Umbilical cord (tissue), 1 donor: ENCODE measurements at regions not wholly inside any gene's neighbourhood (a gene's known extent, or its start where the extent isn't known, plus 50 kb on each side); places are given as distances from the start of the nearest gene placed in this dataset.
A peak's percentile ranks its signal among the peaks of the same experiment; 100 is the strongest.

Experiments used
- DNase-seq: peaks from one replicate; pipeline ENCODE4 v3.0.0-alpha.2; 2015; ENCODE audit warnings: low spot score

DNA sequence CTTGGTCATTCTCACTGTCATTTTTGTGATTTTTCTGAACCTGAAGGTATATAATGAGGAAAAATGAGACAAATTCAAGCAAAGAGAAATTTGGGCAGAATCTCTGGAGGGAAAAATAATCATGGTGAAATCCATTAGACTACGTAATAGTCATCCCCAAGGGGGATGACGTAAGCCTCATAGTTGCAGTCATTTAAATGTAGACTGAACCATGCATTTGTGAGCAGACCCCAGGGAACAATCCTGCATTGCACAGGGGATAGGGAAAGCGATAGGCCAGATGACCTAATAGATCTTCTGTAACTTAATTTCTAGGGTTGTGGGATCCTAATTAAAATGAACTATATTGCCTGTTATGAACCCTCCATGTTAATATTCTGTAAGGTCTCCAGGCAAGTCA lies 167.4 kb upstream of the C1orf21 start:
- DNase-seq = no peak

DNA sequence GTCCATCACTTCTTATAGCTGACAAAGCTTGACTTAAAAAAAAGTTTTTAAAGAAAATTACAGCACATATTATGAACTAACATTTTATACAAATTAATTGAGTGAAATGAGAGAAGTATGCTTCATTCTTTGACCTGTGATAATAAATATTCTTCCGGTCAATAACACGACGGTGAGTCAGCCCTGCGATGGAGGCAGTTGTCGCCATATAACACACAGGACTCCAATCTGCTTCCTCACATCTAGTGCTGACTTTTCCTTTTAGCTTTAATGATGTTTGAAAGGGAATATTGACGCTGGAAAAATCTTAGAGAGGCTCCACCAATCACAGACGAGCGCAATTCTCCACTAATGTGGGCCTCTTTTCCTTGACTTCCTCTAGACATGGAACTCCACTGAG lies 166.9 kb upstream of the C1orf21 start:
- no peak for DNase-seq

DNA sequence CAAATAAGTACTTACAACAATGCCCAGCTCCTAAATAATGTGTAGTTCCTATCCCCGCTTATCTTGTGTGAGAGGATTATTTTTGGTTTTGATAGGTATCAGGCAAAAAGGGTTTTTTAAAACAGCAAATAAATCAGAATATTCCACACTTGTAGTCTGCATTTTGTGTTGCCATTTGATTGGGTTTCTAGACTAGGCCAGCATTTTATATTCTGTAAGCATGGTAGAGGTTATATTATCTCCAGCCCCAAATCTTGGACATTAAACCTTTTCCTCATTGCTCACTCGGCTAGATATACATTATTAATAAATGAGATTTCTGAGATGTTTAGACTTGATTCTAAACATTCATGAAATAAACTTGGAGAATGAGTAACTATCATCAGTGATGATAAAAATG lies 165.7 kb upstream of the C1orf21 start:
- no peak for DNase-seq

DNA sequence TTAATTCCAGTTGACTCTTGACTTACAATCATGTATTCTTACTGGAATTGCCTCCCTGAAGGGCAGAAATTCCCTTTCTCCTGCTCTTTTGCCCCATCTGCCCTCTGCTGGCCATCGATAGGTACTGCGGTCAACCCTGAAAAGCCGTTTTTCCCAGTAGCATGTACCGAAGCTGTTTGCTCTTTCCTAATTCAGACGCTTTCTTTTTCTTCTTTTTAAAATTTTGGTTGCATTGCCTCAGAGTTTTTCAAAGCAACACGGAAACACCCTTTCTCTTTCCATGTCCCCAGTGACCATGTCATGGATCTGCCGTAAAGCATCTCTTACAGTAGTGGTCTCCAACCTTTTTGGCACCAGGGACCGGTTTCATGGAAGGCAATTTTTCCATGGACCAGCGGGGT lies 164.2 kb upstream of the C1orf21 start:
- peak; percentile 26 for DNase-seq

DNA sequence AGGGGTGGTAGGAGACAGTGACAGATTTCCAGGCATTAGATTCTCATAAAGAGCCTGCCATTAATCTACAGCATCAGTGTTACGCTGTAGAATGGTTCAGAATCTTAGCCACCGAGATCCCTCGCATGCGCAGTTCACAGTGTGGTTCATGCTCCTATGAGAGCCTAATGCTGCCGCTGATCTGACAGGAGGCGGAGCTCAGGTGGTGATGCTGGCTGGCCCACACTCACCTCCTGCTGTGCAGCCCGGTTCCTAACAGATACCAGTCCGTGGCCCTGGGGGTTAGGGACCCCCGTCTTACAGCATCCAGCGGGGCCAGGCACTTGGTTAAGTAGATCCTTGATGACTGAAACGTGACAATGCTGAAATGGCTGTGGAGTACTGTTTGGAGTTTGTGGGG lies 163.6 kb upstream of the C1orf21 start:
- no peak for DNase-seq

DNA sequence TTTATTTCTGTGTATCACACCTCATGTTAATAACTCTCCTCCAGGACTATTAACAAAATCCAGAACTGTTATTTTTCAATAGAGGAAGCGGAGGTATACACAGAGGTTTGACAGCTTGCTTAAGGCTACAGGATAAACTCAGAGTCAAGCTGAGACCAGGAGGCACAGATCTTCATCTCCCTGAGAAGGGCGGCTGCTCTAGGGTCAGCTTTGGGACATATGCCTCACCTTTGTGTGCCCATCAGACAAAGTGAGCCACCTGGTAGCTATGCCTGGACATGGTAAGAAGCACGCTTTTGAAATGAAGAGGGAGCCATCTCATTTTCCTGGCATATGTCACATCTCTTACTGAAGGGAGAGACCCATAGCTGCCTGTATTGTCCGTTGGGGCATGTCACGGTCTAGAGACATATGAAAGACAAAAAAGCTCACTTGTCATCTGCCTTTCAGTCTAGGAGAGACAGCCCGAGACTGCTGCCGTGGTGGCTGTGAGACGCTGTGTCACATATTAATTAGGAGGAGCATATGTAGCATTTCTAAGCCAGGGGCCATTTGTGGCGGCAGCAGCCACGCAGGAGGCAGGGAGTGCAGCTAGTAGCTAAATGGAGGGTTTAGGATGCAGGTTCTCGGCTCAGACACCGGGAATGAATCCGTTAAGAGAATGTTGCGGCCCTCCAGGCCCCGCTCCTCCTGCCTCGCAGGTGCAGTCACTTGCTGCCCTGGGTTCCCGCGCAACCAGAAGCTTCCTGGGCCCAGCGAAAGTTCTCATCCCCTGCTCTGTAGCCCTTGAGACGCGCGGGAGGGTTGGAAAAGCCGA lies 161.3 kb upstream of the C1orf21 start:
- no peak for DNase-seq

DNA sequence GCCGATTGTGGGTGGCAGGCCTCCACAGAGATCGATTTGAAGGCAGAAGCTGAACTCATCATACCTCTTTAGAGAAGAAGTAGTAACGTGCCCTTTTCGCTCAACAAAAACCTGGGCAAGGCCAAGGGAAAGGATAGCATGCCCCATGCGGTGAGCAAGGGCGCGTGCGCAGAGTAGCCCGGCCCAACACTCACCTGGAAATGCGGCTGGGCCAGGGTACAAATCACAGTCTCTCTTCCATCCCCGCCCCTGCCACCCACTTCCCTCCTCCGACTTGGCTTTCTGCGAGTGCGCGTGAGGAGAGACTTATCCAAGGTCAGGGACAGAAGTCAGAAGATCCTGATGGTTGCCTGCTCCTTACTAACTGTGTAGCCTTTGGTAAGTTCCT lies 160.7 kb upstream of the C1orf21 start:
- no peak for DNase-seq

DNA sequence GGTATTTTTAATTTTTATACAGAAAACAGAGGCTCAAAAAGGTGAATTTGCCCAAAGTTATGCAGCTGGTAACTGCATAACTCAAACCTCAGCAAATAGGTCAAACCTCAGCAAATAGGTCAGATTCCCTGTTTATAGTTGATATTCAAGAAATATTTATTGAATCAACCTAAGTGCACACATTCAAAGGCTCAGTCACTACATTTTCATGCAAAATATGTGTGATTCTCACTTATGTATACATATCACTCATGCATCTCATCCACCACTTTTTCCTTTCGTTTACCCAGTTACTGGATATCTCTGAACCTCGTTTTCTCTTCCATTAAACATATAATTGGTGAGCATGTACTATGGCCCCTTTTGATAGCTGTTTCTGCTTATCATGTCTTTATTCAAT lies 158.3 kb upstream of the C1orf21 start:
- no peak for DNase-seq

DNA sequence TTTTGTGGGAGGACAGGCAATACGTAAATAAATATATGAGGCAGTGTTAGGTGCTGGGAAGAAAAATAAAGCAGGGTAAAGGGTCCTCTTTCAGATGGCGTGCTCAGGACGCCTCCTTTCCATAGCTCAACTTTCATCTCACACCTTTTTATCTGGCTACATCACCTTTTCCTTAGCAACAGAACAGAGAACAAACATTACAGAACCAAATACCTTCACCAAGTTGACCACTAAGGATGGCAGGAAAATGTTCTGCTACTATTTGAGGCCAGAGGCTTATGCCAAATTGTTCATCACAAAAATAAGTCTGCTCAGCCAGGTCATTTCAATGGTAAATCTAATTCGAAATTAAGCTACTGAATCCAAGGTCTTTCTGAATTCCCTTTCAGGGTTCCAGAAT lies 149.2 kb upstream of the C1orf21 start:
- DNase-seq = no peak

DNA sequence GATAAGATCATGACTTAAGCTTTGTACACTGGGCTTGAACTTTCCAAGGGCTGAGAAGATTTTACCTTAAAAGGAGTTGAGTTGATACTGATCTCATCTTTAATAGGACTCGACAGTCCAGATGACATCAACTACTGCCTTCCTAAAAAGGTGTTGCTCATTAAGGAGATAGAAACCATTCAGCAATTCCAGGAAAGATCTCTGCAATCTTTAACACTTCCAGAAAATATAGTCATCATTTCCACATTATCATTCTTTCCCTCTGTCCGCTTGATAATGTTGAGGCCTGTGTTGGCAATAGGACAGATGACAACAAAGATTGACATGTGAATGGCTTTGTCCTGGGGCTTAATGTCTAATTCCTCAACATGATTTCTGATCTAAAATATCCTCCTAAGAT lies 145.4 kb upstream of the C1orf21 start:
- DNase-seq = no peak

DNA sequence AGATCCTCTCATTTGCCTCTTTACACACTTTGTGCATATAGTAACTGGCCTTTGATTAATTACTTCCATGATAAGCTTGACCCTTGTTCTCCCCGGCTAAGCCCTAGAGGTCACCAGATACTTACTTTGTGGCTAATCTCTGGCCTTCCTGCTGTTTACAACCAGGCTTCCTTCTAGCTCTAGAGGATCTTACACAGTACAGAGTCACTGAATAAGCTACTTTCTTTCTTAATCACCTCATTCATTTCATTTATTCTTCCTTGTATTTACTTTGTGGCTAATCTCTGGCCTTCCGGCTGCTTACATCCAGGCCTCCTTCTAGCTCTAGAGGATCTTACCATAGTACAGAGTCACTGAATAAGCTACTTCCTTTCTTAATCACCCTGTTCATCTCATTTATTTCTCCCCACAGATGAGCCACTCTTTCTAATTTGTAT lies 144.3 kb upstream of the C1orf21 start:
- DNase-seq = peak; percentile 41

DNA sequence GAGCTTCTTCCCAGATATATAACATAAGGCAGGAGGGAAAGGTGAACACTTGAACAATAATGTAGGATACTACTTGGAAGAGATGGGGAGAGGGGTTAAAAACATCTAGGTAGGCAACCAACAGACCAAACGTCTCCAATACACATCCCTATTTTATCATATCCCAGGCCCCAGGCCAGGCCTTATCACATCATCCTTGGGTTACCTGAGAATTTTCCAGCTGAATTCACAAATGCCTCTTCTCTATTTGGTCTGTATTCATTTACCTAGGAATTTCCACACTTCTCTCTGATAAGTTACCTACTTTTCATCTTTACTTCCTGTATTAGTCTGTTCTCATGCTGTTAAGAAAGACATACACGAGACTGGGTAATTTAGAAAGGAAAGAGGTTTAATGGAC lies 141.9 kb upstream of the C1orf21 start:
- no peak for DNase-seq

DNA sequence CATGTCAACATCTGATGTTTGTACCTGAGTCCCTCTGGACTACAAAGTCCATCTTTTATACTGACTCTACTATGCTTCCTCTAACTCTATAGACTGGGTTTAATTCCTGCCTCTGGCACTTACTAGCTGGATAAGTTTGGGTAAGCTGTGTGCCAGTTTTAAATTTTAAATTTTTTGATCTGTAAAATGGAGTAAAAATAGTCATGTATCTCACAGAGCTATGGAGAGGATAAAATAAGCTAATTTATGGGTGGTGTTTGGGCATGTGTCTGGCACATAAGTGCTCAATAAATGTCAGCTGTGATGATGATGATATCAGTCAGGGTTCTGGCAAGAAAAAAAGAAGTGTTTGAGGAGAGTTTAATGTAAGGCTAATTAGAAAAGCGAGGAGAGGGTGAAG lies 139.2 kb upstream of the C1orf21 start:
- DNase-seq = no peak

DNA sequence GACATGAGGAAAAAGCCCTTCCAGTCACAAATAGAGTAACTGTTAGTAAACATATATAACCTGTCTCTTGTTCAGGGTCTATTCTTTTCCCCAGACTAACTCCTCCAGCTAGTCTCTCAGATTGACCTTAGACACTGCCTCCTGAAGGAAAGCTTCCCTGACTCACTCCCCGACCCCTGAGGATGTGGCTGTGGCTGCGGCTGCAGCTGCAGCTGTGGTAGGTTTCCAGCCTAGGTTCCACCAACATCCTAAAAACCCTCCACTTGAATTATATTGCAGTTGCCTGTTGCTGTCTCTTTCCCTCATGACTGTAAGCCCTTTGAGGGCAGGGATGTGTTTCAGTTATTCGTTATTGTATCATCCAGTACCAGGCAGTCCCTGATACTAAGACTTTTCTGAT lies 132.9 kb upstream of the C1orf21 start:
- DNase-seq = no peak

DNA sequence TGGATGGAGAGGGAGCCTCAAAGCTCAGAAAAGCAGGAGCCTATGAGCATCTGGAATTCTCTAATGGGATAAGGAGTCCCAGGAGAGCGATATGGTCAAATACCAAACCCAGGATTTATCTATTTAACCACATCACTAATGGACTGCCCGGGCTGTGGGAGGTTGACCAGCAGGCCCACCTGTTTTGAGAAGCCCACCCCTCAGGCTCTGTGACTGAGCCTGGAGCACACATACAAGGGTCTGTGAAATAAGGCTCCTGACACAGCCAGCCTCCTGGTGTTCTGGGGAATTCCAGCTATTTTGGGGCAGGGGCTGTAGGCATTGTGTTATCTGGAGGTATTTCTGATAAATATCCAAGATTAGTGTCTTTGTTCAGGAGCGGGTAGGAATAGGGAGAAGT lies 132.0 kb upstream of the C1orf21 start:
- no peak for DNase-seq

DNA sequence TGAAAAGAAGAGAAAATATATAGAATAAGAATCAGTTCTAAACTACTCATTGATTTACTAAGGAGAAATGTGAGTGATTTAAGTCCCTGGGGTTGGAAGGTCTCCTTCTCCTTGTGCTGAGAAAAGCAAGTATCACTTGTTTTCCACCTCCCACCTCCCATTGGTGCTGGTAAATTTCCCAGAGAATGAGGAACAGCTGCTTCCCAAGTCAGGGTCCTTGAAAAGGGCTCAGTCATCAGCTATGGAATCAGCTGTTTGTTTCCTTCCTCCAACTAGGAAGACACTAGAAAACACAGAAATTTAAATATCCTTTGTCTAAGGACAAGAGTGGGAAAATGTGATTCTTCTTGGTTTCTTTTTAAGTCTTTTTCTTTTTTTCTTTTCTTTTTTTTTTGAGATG lies 131.3 kb upstream of the C1orf21 start:
- no peak for DNase-seq

DNA sequence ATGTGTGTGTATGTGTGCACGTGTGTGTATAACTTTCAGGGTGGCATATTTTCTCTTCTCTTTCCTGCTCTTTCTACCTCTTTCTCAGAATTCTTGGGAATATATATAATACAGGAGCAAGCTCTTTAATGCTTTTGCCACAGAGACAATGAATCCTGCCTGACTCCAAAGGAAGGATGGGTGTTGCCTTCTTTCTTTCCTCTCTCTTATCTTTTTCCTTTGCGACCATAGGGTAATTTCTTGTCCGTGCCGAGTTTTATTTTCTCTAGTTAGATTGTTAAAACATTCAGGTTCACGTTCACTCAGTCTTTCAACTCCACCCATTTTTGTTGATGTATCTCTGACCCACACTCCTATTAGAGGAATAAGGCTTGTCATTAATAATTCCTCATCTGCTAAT lies 129.0 kb upstream of the C1orf21 start:
- DNase-seq = peak; percentile 5

DNA sequence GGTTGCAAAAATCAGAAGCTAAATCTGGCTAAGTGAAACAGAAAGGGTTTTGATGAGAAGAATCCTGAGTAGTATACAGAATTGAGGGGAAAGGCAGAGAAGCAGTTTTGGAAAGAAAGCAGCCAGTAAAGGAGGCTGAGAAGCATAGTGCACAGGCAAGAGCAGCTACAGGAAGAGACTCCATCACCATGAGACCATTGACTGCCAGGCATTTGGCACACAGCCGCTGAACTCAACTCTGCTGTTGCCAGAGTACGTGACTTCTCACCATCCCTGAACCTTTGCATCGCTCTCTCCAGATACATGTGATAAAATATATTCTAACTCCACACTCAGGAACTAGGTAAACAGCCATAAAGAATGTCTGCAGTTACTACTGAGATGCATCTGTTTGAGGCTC lies 128.3 kb upstream of the C1orf21 start:
- peak; percentile 8 for DNase-seq

DNA sequence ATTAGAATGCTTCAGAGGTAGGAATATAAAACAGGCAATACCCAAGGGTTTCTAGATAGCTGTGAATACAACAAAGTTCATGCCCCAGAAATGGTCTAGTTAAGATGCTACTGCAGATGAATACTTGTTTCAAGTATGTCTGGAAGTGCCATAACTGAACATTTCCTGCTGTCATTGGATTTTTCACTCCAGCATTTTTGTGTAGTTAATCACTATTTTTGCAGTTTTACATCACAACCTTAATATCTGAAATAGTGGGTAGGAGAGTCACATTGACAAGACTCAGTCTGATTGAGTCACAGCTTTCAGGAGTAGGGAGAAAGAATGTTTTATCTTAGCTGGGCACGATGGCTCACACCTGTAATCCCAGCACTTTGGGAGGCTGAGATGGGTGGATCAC lies 126.4 kb upstream of the C1orf21 start:
- DNase-seq = no peak

DNA sequence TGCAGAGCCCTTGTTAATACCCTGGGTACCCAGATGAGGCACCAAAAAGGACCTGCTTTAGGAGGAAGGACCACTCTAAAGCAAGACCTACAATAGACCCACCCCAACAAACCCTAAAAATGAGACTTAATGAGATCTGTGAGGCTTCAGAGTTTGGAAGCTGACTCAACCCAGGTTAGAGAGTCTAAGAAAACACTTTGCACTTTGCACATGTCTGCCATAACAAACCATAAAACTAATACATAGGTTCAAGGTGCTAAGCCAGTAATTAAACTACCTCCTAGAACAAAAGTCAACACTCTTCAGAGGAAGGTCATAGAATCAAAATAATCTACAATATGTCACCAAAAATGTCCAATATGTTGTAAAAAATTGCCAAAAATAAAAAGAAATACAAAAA lies 124.7 kb upstream of the C1orf21 start:
- DNase-seq = no peak

DNA sequence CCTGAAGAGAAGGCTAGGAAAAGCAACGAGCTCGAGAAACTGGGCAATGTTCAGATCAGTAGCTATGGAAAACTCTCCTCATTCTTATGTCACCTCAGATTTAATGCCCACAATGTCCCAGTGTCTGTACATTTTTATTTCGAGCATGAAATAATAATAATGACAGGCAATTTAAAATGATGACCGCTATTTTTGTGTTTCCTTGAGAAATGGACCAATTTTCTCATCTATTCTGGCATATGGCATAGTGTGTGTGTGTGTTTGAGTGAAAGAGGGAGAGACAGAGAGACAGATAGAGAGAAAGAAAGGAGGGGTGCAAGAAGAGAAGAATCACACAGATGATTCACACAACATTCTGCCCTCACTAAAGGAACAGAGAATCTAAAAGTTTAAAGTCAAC lies 119.1 kb upstream of the C1orf21 start:
- no peak for DNase-seq

DNA sequence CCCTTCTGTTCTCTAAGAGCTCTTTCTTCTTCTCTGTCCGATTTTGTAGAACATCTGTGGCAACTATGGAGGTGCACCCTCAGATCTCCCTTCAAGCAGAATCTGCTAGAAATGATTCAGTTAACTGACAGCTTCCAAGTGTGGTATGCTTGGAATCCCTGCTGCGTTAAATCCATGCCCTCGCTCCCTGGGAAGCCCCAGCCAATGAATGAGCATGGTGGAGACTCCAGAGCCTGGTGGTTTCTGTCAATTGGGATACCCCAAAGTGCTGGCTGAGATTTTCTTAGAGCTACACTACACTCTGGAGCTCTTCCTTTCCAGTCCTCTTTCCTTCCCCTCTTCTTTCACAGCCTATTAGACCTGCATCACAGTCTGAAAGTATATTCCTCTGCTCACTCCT lies 116.3 kb upstream of the C1orf21 start:
- DNase-seq = peak; percentile 18

DNA sequence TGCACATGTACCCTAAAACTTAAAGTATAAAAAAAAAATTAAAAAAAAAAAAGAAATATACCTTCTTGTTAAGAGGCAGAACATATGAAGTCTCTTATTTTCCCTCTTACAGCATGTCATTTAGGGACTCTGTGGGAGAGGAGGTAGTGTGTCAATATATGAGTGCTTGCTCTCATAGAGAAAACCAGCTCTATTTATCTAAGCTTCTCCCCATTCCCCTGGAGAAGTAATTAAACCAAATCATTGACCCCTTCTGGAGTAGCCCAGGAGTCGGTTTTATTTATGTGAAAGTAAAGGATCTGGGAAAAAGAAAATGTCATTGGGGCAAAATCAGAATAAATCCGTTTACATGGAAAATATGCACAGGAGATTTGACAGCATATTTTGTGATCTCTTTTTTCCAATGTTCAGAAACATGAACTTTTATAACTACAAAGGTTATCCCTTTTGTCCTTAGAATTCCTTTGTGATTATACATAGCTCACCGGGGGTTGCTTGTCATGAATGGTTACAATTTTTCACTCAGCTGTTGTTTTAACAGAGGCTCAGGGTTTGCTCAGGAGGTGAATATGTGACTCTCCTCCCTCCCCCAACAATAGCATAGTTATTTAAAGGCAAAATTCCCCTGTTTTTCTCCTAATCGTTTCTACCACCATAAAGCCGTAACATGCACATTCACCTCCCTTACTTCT lies 114.5 kb upstream of the C1orf21 start:
- no peak for DNase-seq

DNA sequence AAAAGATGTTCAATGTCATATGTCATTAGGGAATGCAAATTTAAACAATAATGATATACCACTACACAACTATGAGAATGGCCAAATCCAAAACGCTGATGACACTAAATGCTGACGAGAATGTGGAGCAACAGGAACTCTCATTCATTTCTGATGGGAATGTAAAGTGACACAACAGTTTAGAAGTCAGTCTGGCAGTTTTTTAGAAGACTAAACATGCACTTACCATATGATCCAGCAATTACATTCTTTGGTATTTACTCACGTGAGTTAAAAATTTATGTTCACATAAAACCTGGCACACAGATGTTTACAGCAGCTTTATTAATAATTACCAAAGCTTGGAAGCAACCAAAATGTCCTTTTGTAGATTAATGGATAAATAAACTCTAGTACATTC lies 110.4 kb upstream of the C1orf21 start:
- DNase-seq = no peak
